ENCODE measurements at regions not wholly inside any gene's neighbourhood (a gene's known extent, or its start where the extent isn't known, plus 50 kb on each side); places are given as distances from the start of the nearest gene placed in this dataset.

DNA sequence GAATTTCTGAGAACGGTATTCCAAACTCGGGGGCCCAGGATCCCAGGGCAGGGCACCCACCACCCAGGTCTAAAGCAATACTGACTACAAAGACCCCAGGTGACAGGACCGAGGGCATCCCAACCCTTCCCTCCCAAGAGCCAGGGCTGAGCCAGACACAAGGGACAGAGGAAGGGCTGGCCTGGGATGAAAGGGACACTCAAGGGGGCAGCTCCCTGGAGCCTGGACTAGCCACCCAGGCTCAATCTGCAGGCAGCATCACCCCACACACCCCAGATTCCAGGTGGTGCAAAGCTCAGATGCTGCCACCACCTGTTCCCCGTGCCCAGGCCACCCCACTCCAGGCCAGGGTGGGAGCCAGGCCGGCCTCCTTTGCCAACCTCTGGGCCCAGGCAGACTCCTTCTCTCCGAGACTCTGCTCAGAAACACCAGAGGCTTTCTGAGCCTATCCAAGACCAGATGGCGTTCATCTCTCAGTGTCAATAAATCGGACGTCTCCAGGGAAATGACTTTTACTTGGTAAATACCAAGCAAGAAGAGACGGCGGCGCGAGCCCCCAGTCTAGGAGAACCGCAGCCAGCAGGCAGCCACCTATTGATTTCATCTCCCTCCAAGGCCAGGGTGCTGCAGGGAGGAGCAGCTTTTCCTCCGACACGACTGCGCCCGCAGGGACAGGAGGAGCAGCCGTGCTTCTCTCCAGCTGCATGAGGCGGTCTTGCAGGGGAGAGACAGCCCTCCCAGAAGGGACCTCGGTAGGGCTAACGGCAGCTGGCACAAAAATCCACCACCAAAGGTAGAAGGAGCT, 94.1 kb upstream of the ADAMTS2 start (continued):
- TF ChIP-seq, protein P1, sequence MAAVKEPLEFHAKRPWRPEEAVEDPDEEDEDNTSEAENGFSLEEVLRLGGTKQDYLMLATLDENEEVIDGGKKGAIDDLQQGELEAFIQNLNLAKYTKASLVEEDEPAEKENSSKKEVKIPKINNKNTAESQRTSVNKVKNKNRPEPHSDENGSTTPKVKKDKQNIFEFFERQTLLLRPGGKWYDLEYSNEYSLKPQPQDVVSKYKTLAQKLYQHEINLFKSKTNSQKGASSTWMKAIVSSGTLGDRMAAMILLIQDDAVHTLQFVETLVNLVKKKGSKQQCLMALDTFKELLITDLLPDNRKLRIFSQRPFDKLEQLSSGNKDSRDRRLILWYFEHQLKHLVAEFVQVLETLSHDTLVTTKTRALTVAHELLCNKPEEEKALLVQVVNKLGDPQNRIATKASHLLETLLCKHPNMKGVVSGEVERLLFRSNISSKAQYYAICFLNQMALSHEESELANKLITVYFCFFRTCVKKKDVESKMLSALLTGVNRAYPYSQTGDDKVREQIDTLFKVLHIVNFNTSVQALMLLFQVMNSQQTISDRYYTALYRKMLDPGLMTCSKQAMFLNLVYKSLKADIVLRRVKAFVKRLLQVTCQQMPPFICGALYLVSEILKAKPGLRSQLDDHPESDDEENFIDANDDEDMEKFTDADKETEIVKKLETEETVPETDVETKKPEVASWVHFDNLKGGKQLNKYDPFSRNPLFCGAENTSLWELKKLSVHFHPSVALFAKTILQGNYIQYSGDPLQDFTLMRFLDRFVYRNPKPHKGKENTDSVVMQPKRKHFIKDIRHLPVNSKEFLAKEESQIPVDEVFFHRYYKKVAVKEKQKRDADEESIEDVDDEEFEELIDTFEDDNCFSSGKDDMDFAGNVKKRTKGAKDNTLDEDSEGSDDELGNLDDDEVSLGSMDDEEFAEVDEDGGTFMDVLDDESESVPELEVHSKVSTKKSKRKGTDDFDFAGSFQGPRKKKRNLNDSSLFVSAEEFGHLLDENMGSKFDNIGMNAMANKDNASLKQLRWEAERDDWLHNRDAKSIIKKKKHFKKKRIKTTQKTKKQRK (IDR thresholded peaks at IDR 0.05; ENCODE audit: borderline replicate concordance, low read depth, low read length), result no peak
- TF ChIP-seq ZC3H4 (CRISPR knock-in tag; IDR thresholded peaks at IDR 0.05; ENCODE audit: borderline replicate concordance) (no peak), ZNF143 (CRISPR knock-in tag; IDR thresholded peaks at IDR 0.05) (no peak)

- peaks cover 26 to 54% of the 10 kb centered on the region in 2 experiments; a peak in 3 of 5 replicates for H3K27me3 ChIP-seq (ENCODE audit: control insufficient read depth in 2 of 2, insufficient read depth in 2 of 2, low read length in 2 of 2)
- TF ChIP-seq ZNF184 (CRISPR knock-in tag; IDR thresholded peaks at IDR 0.05), result no peak
- no peak for TF ChIP-seq NR4A1 (CRISPR knock-in tag; IDR thresholded peaks at IDR 0.05)
- no peak for TF ChIP-seq NR4A1 (tag; IDR thresholded peaks at IDR 0.05)
- TF ChIP-seq ZNF224 (CRISPR knock-in tag; IDR thresholded peaks at IDR 0.05), result no peak
- TF ChIP-seq ARHGAP35 (IDR thresholded peaks at IDR 0.05; ENCODE audit: partially characterized antibody), result no peak
- TF ChIP-seq NFE2 (IDR thresholded peaks at IDR 0.05; ENCODE audit: low read depth), result no peak
- no peak for TF ChIP-seq HMG20A (CRISPR knock-in tag; conservative IDR thresholded peaks at IDR 0.05)
- no peak for TF ChIP-seq ZNF764 (CRISPR knock-in tag; IDR thresholded peaks at IDR 0.05; ENCODE audit: low read depth)
- TF ChIP-seq VEZF1 (CRISPR knock-in tag; IDR thresholded peaks at IDR 0.05), result no peak
- TF ChIP-seq ARID3B (CRISPR knock-in tag; IDR thresholded peaks at IDR 0.05; ENCODE audit: borderline replicate concordance), result no peak
- no peak for TF ChIP-seq NFIX (CRISPR knock-in tag; IDR thresholded peaks at IDR 0.05; ENCODE audit: low read depth)
Measured at GRCh38 chr5:179438461-179438860, 93.2 kb upstream of the ADAMTS2 start.

More at GRCh38 chr5:179438461-179438860, 93.2 kb upstream of the ADAMTS2 start:
- no peak overlapping the region for H3K4me2 ChIP-seq (ENCODE audit: insufficient read depth, low read length)
- CTCF ChIA-PET (ENCODE audit: low intra/inter-chr PET ratio), result no interaction called here
- H3K9ac ChIP-seq (ENCODE audit: insufficient read depth in 1 of 2, low read depth in 2 of 2, low read length in 2 of 2), result no peak overlapping the region
- no peaks in the 10 kb centered on the region for H3K36me3 ChIP-seq (ENCODE audit: control insufficient read depth, insufficient read depth, low read length)
- no peaks in the 10 kb centered on the region for H3K79me2 ChIP-seq (ENCODE audit: control insufficient read depth, insufficient read depth, low read length)
- no peaks in the 10 kb centered on the region for H4K20me1 ChIP-seq (replicated peaks; ENCODE audit: control insufficient read depth, insufficient read depth, low read length)
- in situ Hi-C loops (cut with MboI) (no loop called here), intact Hi-C loops (cut with micrococcal nuclease) (no loop called here)
- POLR2A ChIA-PET, result interaction anchor here (0.9 kb wide), 1 partner anchor 11 kb away, joined by 3 read pairs; no protein-coding TSS in a partner anchor
- WGBS (ENCODE audit: insufficient coverage, low coverage, missing lambda C conversion rate), result 0% methylated on average over 9 of the region's 11 CpGs
- no TSS peak for BruUV-seq (replicated peaks)
- H3K9me3 ChIP-seq (replicated peaks; ENCODE audit: control insufficient read depth, insufficient read depth, low read depth, low read length), result no peaks in the 10 kb centered on the region
- DNase-seq (ENCODE audit: extremely low read depth in 1 of 4, low spot score in 3 of 4) (no peak), FAIRE-seq (no peak), ATAC-seq (no peak)
- no peak overlapping the region for H3K27ac ChIP-seq (ENCODE audit: extremely low read depth, low read depth, low read length)
- H2AFZ ChIP-seq (ENCODE audit: low read depth, low read length), result no peak overlapping the region
- H3K4me3 ChIP-seq, result no peak overlapping the region
- H3K4me1 ChIP-seq (replicated peaks in 1 of 2; ENCODE audit: control insufficient read depth in 2 of 2, insufficient read depth in 2 of 2, low read length in 2 of 2), result peaks cover 0 to 3% of the 10 kb centered on the region in 2 experiments; a peak in 2 of 5 replicates
- no peaks in the 10 kb centered on the region for H3K9me1 ChIP-seq (ENCODE audit: control insufficient read depth, insufficient read depth, low read length)

All from K562 (cell line).